Endothelial cell of umbilical vein (primary cell): ENCODE measurements at regions not wholly inside any gene's neighbourhood (a gene's known extent, or its start where the extent isn't known, plus 50 kb on each side); places are given as distances from the start of the nearest gene placed in this dataset.

Experiments used
- BruUV-seq: library from RNA; stranded (reverse); fragments of 400-500 nt; replicated peaks from 2 replicates; lab custom pipeline; 2021; lab: Mats Ljungman, UMichigan
- CTCF ChIA-PET: fragments of 300-600, 350-600 bp; sonication (Branson Sonifier 250); formaldehyde crosslinking; loops from one replicate; lab custom pipeline; 2021; ENCODE audit warnings: antibody characterized with exemption, inconsistent platforms; lab: Charles Lee
- POLR2A ChIA-PET: fragments of 300-600, 350-600 bp; sonication (Branson Sonifier 250); formaldehyde crosslinking; loops from one replicate; lab custom pipeline; 2021; ENCODE audit warnings: antibody characterized with exemption, inconsistent platforms; lab: Charles Lee
- DNase-seq: peaks from one replicate; pipeline ENCODE4 v3.0.0-alpha.2; 2011; ENCODE audit warnings: low read depth, low spot score
- FAIRE-seq: peaks from 2 replicates; lab custom pipeline; 2011; peaks lifted over from hg19 to GRCh38; lab: Jason Lieb, UNC
- H2AFZ ChIP-seq: 2 replicates; pipeline ENCODE4 v1.6.0; 2012; ENCODE audit warnings: low read depth, low read length, control low read depth, inconsistent platforms
- H3K27ac ChIP-seq: 2 replicates; pipeline ENCODE4 v1.5.1; 2011; ENCODE audit warnings: low read depth, mild to moderate bottlenecking, control low read depth, low read length, moderate library complexity; ENCODE audit not compliant: insufficient read depth
- H3K27me3 ChIP-seq, 2 experiments: 2 replicates each; pipeline versions ENCODE4 v1.6.0 to v1.6.1; 2011; ENCODE audit warnings: low read length in 2 of 2, mixed read lengths in 1 of 2; ENCODE audit not compliant: control insufficient read depth in 2 of 2, insufficient read depth in 2 of 2
- H3K36me3 ChIP-seq, 2 experiments: 2 replicates in 1 of 2; 3 replicates in 1 of 2; pipeline ENCODE4 v1.5.1; 2011; ENCODE audit warnings: low read length in 2 of 2, mild to moderate bottlenecking in 1 of 2, moderate library complexity in 1 of 2; ENCODE audit not compliant: control insufficient read depth in 2 of 2, insufficient read depth in 2 of 2; ENCODE audit errors: extremely low read depth in 1 of 2
- H3K4me1 ChIP-seq: 3 replicates; pipeline ENCODE4 v1.5.1; 2011; ENCODE audit warnings: mild to moderate bottlenecking, low read length; ENCODE audit not compliant: control insufficient read depth, insufficient read depth; ENCODE audit errors: extremely low read depth
- H3K4me2 ChIP-seq: 2 replicates; pipeline ENCODE4 v1.6.1; 2011; ENCODE audit warnings: low read length, control low read depth, mixed read lengths; ENCODE audit not compliant: insufficient read depth
- H3K4me3 ChIP-seq, 3 experiments: fragments of 200-600 bp in 1 of 3; sonication (generic), shearing (Covaris generic) in 1 of 3; replicated peaks in 1 of 3; 2 replicates each; pipeline ENCODE4 v1.5.1; 2011 to 2016; ENCODE audit warnings: control low read depth in 3 of 3, low read length in 3 of 3, mild to moderate bottlenecking in 2 of 3, inconsistent platforms in 1 of 3, low read depth in 1 of 3, moderate library complexity in 1 of 3; ENCODE audit not compliant: insufficient read depth in 1 of 3
- H3K79me2 ChIP-seq: 2 replicates; pipeline ENCODE4 v1.6.0; 2012; ENCODE audit warnings: low read length, inconsistent platforms; ENCODE audit not compliant: control insufficient read depth, insufficient read depth
- H3K9ac ChIP-seq: replicated peaks from 2 replicates; pipeline ENCODE3; 2011; ENCODE audit warnings: low read length, control low read depth; ENCODE audit not compliant: insufficient read depth; ENCODE audit errors: extremely low read depth
- H3K9me1 ChIP-seq: replicated peaks from 3 replicates; pipeline ENCODE4 v1.6.0; 2011; ENCODE audit warnings: mild to moderate bottlenecking, low read length; ENCODE audit not compliant: control insufficient read depth, insufficient read depth; ENCODE audit errors: extremely low read depth
- H3K9me3 ChIP-seq: replicated peaks from 2 replicates; pipeline ENCODE4 v1.5.1; 2012; ENCODE audit warnings: low read length, inconsistent platforms; ENCODE audit not compliant: control insufficient read depth, insufficient read depth
- H4K20me1 ChIP-seq: replicated peaks from 2 replicates; pipeline ENCODE3; 2011; ENCODE audit warnings: mild to moderate bottlenecking, low read length; ENCODE audit not compliant: control insufficient read depth, insufficient read depth; ENCODE audit errors: extremely low read depth
- CTCF ChIP-seq, 2 donors: IDR thresholded peaks; 1 replicate in 1 of 2; 2 replicates in 1 of 2; pipeline ENCODE4 v1.5.1; 2011; ENCODE audit warnings: low read length in 2 of 2, mild to moderate bottlenecking in 2 of 2, moderate library complexity in 2 of 2, control low read depth in 1 of 2, inconsistent platforms in 1 of 2, low read depth in 1 of 2; ENCODE audit not compliant: insufficient read depth in 1 of 2; ENCODE audit errors: extremely low read depth in 1 of 2
- EZH2 ChIP-seq: IDR thresholded peaks from 2 replicates; pipeline ENCODE4 v1.6.1; 2012; ENCODE audit warnings: borderline replicate concordance, low read depth, mild to moderate bottlenecking, moderate library complexity, low read length, inconsistent platforms; ENCODE audit not compliant: severe bottlenecking
- FOS ChIP-seq: IDR thresholded peaks from 2 replicates; pipeline ENCODE4 v1.6.1; 2011; ENCODE audit warnings: mild to moderate bottlenecking, low read length, moderate library complexity, borderline replicate concordance; ENCODE audit not compliant: insufficient read depth
- GATA2 ChIP-seq: IDR thresholded peaks from 2 replicates; pipeline ENCODE4 v1.7.0; 2011; ENCODE audit warnings: low read depth, mild to moderate bottlenecking, moderate library complexity, mixed read lengths, low read length; ENCODE audit not compliant: insufficient read length, insufficient read depth
- JUN ChIP-seq: IDR thresholded peaks from 2 replicates; pipeline ENCODE4 v1.6.1; 2011; ENCODE audit warnings: borderline replicate concordance, low read depth; ENCODE audit not compliant: insufficient read length, insufficient read depth
- MAX ChIP-seq: IDR thresholded peaks from 2 replicates; pipeline ENCODE4 v1.6.1; 2011; ENCODE audit not compliant: insufficient read depth, insufficient read length
- MYC ChIP-seq: IDR thresholded peaks from one replicate; pipeline ENCODE4 v1.6.1; 2011; ENCODE audit warnings: mild to moderate bottlenecking, low read depth, low read length
- POLR2A ChIP-seq: IDR thresholded peaks from 2 replicates; pipeline ENCODE4 v1.6.1; 2012; ENCODE audit warnings: low read depth, mild to moderate bottlenecking, control low read depth, low read length
- POLR2AphosphoS5 ChIP-seq: IDR thresholded peaks from 2 replicates; pipeline ENCODE4 v1.6.1; 2012; ENCODE audit warnings: low read depth, mild to moderate bottlenecking, control low read depth, low read length, moderate library complexity; ENCODE audit not compliant: insufficient read depth
- dilution Hi-C: fragments of 300-500 bp; cut with MboI; formaldehyde crosslinking; loops from one replicate; pipeline ENCODE4 v1.15.0; 2019; ENCODE audit warnings: low sequenced_read_pairs; ENCODE audit not compliant: extremely low pct_ligation_motif_present
- intact Hi-C: fragments of 100-400 bp; cut with micrococcal nuclease; formaldehyde crosslinking; loops from one replicate; pipeline ENCODE4 v1.10.0; 2022

- Histone ChIP-seq H3K9ac (no peak overlapping the region), H4K20me1 (no peaks in the 10 kb centered on the region), H3K79me2 (no peaks in the 10 kb centered on the region), H3K4me3 (no peak overlapping the region), H3K27ac (no peak overlapping the region), H2AFZ (no peak overlapping the region), H3K36me3 (no peaks in the 10 kb centered on the region), H3K4me2 (no peak overlapping the region), H3K9me1 (no peaks in the 10 kb centered on the region), H3K27me3 (peaks cover 0 to 3% of the 10 kb centered on the region in 2 experiments), H3K9me3 (peaks cover 2% of the 10 kb centered on the region), H3K4me1 (no peaks in the 10 kb centered on the region)
- TF ChIP-seq JUN (no peak), CTCF (IDR thresholded peaks at IDR 0.05; ENCODE audit: extremely low read depth in 1 of 2, insufficient read depth in 1 of 2, low read depth in 1 of 2, low read length in 2 of 2) (no peak), MAX (no peak), POLR2A (no peak), GATA2 (no peak), FOS (no peak), POLR2AphosphoS5 (no peak), EZH2 (no peak), MYC (no peak)
- dilution Hi-C loops (no loop called here), intact Hi-C loops (no loop called here)
- DNase-seq (no peak), FAIRE-seq (no peak)
- CTCF ChIA-PET: interaction anchor here (0.8 kb wide), 1 partner anchor 18 kb away, joined by 4 read pairs; no protein-coding TSS in a partner anchor
- no TSS peak for BruUV-seq
- POLR2A ChIA-PET: no interaction called here
These were observed 618.4 kb downstream of the MMUT start for GRCh38 chr6:48844696-48845095.
